Duodenal mucosa (tissue), 2 donors: ENCODE measurements at regions not wholly inside any gene's neighbourhood (a gene's known extent, or its start where the extent isn't known, plus 50 kb on each side); places are given as distances from the start of the nearest gene placed in this dataset.

ENCODE experiments used
- H3K27ac ChIP-seq: one replicate; pipeline ENCODE4 v1.7.0; 2013; ENCODE audit warnings: low read depth, low read length
- H3K27me3 ChIP-seq, 2 donors: one replicate each; pipeline ENCODE4 v1.7.0; 2013; ENCODE audit warnings: low read length in 2 of 2, control low read depth in 1 of 2; ENCODE audit not compliant: insufficient read depth in 2 of 2, control insufficient read depth in 1 of 2
- H3K36me3 ChIP-seq, 2 donors: one replicate each; pipeline ENCODE4 v1.7.0; 2013; ENCODE audit warnings: low read length in 2 of 2, control low read depth in 1 of 2; ENCODE audit not compliant: insufficient read depth in 2 of 2, control insufficient read depth in 1 of 2
- H3K4me1 ChIP-seq, 2 donors: one replicate each; pipeline ENCODE4 v1.7.0; 2013; ENCODE audit warnings: low read length in 2 of 2, control low read depth in 1 of 2; ENCODE audit not compliant: insufficient read depth in 2 of 2, control insufficient read depth in 1 of 2
- H3K4me3 ChIP-seq, 2 donors: one replicate each; pipeline ENCODE4 v1.7.0; 2013; ENCODE audit warnings: low read length in 2 of 2, low read depth in 1 of 2
- H3K9ac ChIP-seq, 2 donors: one replicate each; pipeline ENCODE4 v1.7.0; 2013; ENCODE audit warnings: low read length in 2 of 2, low read depth in 1 of 2
- H3K9me3 ChIP-seq, 2 donors: one replicate each; pipeline ENCODE4 v1.7.0; 2013; ENCODE audit warnings: low read length in 2 of 2, control low read depth in 1 of 2; ENCODE audit not compliant: control insufficient read depth in 1 of 2

DNA sequence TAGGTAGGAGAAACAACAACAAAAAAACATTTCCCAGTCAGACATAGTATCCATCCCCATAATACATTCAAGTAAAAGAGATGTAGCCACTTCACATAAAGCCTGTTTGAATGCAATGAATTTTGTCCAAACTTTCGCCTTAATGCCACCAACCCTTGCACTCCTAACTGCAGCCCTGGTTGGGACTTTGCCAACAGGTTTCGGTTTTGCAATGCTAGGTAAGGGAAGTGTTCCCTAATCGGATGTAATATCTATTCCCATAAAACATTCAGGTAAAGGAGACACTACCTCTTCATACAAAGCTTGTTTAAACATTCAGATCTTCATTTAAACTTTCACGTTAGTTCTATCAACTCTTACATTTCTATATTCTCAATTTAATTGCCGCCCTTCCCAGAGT, 336.1 kb downstream of the DRD1 start:
- Histone ChIP-seq H3K27me3 (no peaks in the 10 kb centered on the region), H3K4me3 (no peak overlapping the region), H3K36me3 (no peaks in the 10 kb centered on the region), H3K27ac (no peak overlapping the region), H3K9me3 (peaks cover 6% of the 10 kb centered on the region in 2 donors), H3K4me1 (no peaks in the 10 kb centered on the region), H3K9ac (no peak overlapping the region)

DNA sequence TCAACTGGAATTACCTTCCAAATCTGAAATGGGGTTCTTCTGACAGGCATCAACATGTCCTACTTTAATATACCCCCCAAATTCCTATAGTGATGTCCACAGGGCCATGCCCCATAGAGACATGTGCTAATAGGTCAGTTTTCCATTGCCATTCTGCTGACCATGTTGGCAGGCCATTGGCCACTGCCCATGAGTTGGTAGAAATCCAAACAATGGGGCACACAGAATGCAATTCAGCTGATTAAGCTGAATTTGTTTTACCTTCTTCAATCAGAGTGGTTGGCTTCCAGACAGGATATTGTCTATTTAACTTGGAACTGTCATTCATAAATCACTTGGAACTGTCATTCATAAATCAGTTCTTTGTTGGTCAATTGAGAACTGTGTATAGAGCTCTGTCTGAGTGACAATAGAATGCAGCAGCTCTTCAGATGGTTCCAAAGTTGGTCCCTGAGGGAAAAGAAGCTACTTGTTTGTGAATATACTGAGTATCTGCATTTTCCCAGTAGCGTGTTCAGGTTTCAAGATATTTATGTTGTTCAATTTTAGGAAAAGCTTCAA, 336.9 kb downstream of the DRD1 start:
- Histone ChIP-seq H3K27ac (no peak overlapping the region), H3K4me3 (no peak overlapping the region), H3K9ac (no peak overlapping the region), H3K36me3 (no peaks in the 10 kb centered on the region), H3K4me1 (no peaks in the 10 kb centered on the region), H3K9me3 (peaks cover 6% of the 10 kb centered on the region in 2 donors), H3K27me3 (no peaks in the 10 kb centered on the region)

DNA sequence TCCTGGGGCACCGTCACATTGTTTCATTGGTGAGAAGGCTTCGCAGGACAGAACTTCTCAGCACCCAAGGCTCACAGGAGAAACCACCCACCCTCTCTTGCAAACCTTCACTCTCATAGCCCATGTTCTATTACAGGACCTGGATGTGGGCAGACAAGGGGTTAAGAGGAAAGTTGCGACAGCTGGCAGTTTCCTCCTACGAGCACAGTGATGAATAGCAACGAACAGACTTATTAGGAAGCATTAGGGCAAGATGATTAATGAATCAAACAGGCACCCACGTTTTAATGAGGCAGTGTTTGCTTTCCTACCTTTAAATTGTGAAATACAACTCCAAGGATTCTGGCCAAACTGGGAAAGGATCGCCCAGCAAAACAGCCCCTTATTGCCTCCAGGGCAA, 339.3 kb downstream of the DRD1 start:
- no peaks in the 10 kb centered on the region for H3K36me3 ChIP-seq
- H3K27ac ChIP-seq, result no peak overlapping the region
- no peaks in the 10 kb centered on the region for H3K4me1 ChIP-seq
- peaks cover 6% of the 10 kb centered on the region in 2 donors for H3K9me3 ChIP-seq
- no peak overlapping the region for H3K4me3 ChIP-seq
- H3K27me3 ChIP-seq, result no peaks in the 10 kb centered on the region
- H3K9ac ChIP-seq, result no peak overlapping the region

DNA sequence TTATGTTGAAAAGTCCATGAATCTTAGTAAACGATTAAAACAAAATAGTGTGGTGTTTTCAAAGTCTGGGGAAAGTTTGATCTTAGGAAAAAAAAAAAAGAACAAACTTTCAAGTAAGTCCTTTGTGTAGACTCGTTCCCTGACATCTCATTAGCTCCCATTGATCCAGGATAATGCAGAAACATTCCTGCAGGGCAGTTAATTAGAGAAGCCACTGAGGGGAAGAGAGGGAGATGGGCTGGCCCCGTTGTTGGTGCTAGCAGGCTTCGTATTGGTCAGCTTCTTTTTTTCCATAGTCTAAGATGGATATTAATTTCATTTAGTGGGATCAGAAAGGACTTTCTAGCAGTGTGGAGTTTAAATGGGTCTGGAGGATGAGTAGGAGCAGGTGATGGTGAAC, 340.2 kb downstream of the DRD1 start:
- Histone ChIP-seq H3K9me3 (peaks cover 0 to 3% of the 10 kb centered on the region in 2 donors), H3K27ac (no peak overlapping the region), H3K36me3 (no peaks in the 10 kb centered on the region), H3K27me3 (no peaks in the 10 kb centered on the region), H3K9ac (no peak overlapping the region), H3K4me1 (no peaks in the 10 kb centered on the region), H3K4me3 (no peak overlapping the region)

DNA sequence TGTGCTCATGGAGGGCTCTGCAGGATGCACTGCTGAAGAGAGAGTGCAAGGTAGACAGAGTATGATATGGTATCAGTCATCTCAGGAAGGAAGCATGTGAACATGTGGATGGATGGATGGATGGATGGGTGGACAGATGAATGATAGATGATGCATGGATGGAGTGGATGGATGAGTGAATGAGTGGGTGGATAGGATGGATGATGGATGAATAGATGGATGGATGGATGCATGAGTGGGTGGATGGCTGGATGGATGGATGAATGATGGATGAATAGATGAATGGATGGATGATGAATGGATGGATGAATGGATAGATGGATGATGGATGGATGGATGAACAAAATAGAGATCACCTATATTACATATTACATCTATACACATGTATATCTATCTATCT, 341.3 kb downstream of the DRD1 start:
- H3K4me1 ChIP-seq, result no peaks in the 10 kb centered on the region
- no peaks in the 10 kb centered on the region for H3K9me3 ChIP-seq
- H3K9ac ChIP-seq, result no peak overlapping the region
- H3K27ac ChIP-seq, result no peak overlapping the region
- H3K4me3 ChIP-seq, result no peak overlapping the region
- H3K36me3 ChIP-seq, result no peaks in the 10 kb centered on the region
- no peaks in the 10 kb centered on the region for H3K27me3 ChIP-seq

DNA sequence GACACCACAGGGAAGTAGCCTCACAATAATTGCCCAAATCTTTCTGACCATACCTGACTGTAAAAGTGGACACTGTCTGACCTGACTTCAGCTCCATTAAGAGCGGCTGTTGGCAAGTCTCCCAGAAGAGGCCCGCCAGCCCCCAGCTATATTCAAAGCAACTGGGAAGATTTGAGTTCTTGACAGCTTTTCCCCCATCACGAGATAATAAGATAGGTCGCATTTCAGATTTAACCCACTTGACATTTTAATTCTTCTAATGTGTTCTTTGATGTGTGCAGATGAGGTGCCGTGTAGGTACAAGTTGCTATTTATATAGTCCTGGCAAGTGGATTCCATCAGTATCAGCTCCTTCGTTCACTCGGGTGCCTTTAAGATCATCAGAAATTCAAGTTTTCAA, 345.7 kb downstream of the DRD1 start:
- Histone ChIP-seq H3K4me1 (no peaks in the 10 kb centered on the region), H3K27ac (no peak overlapping the region), H3K9ac (no peak overlapping the region), H3K4me3 (no peak overlapping the region), H3K27me3 (no peaks in the 10 kb centered on the region), H3K9me3 (no peaks in the 10 kb centered on the region), H3K36me3 (no peaks in the 10 kb centered on the region)

DNA sequence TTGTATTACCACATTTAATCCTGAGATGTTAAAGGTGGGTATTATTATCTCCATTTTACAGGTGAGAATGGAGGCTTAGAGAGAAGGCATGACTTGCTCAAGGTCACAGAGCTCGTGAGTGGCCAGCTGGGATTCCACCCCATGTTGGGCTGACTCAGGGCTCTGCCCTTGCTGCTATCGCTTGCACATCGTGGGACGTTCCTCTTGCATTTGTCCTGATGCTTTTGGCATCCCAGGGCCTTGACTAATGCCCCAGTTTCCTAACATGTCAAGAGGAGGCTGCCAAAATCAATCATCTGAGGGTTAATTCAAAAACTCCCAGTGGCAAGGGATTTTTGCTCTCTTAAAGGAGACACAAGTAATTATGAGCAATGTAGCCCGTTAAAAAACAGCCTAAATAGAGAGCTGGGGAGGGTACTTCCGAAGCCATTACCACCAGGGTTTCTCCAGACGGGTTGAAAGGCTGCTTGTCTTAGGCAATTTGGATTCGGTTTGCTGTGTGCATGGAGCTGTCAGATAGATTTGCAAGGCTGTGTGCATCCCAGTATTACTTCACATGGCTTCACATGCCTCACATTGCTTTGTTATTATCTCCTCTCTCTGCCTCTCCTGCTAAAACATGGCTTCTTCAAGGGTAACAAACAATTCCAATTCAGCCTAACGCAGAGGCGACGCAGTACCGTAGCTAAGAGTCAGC, 347.4 kb downstream of the DRD1 start:
- Histone ChIP-seq H3K9me3 (no peaks in the 10 kb centered on the region), H3K9ac (no peak overlapping the region), H3K4me3 (no peak overlapping the region), H3K27me3 (no peaks in the 10 kb centered on the region), H3K36me3 (no peaks in the 10 kb centered on the region), H3K27ac (no peak overlapping the region), H3K4me1 (no peaks in the 10 kb centered on the region)

DNA sequence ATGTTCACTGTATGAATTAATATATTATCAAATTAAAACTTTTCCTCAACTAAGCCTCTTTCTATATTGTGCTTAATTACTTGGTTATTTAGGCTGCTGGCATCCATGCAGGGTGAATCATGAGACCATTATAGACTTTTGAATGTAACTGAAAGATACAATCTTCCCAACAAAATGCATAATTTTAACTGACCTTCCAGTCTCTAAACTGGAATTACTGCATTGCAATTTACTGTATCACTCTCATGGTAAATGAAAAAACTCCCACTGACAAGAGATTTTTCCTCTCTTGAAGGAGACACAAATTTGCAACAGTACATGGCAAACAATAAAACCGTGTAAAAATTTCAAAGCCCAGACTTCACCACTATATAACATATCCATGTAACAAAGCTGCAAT, 349.5 kb downstream of the DRD1 start:
- H3K4me3 ChIP-seq, result no peak overlapping the region
- H3K27me3 ChIP-seq, result no peaks in the 10 kb centered on the region
- no peaks in the 10 kb centered on the region for H3K36me3 ChIP-seq
- H3K9me3 ChIP-seq, result no peaks in the 10 kb centered on the region
- no peak overlapping the region for H3K27ac ChIP-seq
- H3K4me1 ChIP-seq, result no peaks in the 10 kb centered on the region
- H3K9ac ChIP-seq, result no peak overlapping the region

DNA sequence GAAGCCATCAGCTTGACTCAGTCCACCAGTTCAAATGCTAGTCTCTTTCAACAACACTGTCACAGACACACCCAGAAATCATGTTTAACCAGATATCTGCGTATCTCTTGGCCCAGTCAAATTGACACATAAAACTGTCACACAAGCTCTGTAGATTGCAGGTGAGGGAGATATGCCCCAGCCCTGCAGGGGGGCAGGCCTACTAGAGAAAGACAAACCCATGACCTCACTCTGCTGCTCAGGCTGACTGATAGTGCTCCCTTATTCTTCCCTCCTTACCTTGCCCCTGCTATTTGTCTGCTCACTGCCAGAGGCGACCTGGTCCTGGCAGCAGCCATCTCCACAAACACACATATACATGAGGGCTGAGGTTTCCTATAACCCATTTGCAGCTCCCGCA, 351.3 kb downstream of the DRD1 start:
- no peaks in the 10 kb centered on the region for H3K9me3 ChIP-seq
- H3K4me3 ChIP-seq, result no peak overlapping the region
- no peaks in the 10 kb centered on the region for H3K36me3 ChIP-seq
- no peaks in the 10 kb centered on the region for H3K4me1 ChIP-seq
- H3K27me3 ChIP-seq, result no peaks in the 10 kb centered on the region
- H3K9ac ChIP-seq, result no peak overlapping the region
- no peak overlapping the region for H3K27ac ChIP-seq

DNA sequence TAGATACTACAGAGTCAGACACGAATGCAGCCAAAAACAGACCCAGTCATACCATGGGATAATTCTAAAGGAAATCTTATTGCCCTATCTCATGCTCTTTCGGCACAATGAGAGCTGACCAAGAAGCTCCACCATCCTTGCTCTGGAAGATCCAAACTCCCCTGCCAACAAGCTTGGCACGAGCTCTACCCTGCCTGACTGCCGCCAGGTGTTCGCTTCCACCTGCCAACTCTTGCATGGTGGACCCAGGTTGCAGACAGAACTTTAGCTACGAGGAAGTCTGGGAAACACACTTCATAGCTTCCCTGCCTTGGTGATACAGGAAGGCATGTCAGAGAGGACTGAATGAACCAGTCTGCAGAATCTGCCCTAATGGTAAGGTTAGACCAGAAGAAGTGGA, 355.0 kb downstream of the DRD1 start:
- Histone ChIP-seq H3K27me3 (no peaks in the 10 kb centered on the region), H3K27ac (no peak overlapping the region), H3K4me1 (no peaks in the 10 kb centered on the region), H3K4me3 (no peak overlapping the region), H3K9ac (no peak overlapping the region), H3K36me3 (no peaks in the 10 kb centered on the region), H3K9me3 (no peaks in the 10 kb centered on the region)
